Muscle of back (tissue), 3 donors: ENCODE measurements at regions not wholly inside any gene's neighbourhood (a gene's known extent, or its start where the extent isn't known, plus 50 kb on each side); places are given as distances from the start of the nearest gene placed in this dataset.
A peak's percentile ranks its signal among the peaks of the same experiment; 100 is the strongest.
"Not testable (repeated sequence)": the region's sequence is repeated elsewhere in the genome, so short reads cannot be mapped to it uniquely, and the experiment has no call there.

Source experiments
- DNase-seq, 3 donors: peaks; one replicate each; pipeline versions ENCODE4 v3.0.0 to v3.0.0-alpha.2; 2013

- peak in 1 of 3 donors; percentile 91 for DNase-seq
These were observed 229.1 kb upstream of the FN1 start for GRCh38 chr2:215664847-215665525.

GRCh38 chr2:215662715-215663114, 226.8 kb upstream of the FN1 start:
- DNase-seq, result peak in 1 of 3 donors; percentile 54

GRCh38 chr2:215660687-215661086, 224.8 kb upstream of the FN1 start:
- no peak for DNase-seq

GRCh38 chr2:215659650-215660049, 223.8 kb upstream of the FN1 start:
- DNase-seq, result no peak

- no peak for DNase-seq
These were observed 222.9 kb upstream of the FN1 start for GRCh38 chr2:215658635-215659305.

- DNase-seq, result peak in 1 of 3 donors; percentile 90
These were observed 222.0 kb upstream of the FN1 start for GRCh38 chr2:215657844-215658243.

GRCh38 chr2:215654148-215654819, 218.4 kb upstream of the FN1 start:
- DNase-seq, result peak; percentile 86 to 94 (median 87)

GRCh38 chr2:215653344-215654030, 217.6 kb upstream of the FN1 start:
- peak in 1 of 3 donors; percentile 43 for DNase-seq

- DNase-seq, result no peak
These were observed 216.5 kb upstream of the FN1 start for GRCh38 chr2:215652388-215652787.

- DNase-seq, result no peak
These were observed 215.5 kb upstream of the FN1 start for GRCh38 chr2:215651412-215651811.

GRCh38 chr2:215644233-215644897, 208.5 kb upstream of the FN1 start:
- DNase-seq, result peak in 2 of 3 donors; percentile 86 to 91

- no peak for DNase-seq
These were observed 202.8 kb upstream of the FN1 start for GRCh38 chr2:215638687-215639086.

GRCh38 chr2:215637651-215638050, 201.8 kb upstream of the FN1 start:
- no peak for DNase-seq

- DNase-seq, result no peak
These were observed 200.9 kb upstream of the FN1 start for GRCh38 chr2:215636816-215637215.

- DNase-seq, result no peak
These were observed 199.9 kb upstream of the FN1 start for GRCh38 chr2:215635788-215636139.

- DNase-seq, result no peak
These were observed 199.4 kb upstream of the FN1 start for GRCh38 chr2:215635071-215635787.

- no peak for DNase-seq
These were observed 197.5 kb upstream of the FN1 start for GRCh38 chr2:215633360-215633759.

- no peak for DNase-seq
These were observed 195.8 kb upstream of the FN1 start for GRCh38 chr2:215631696-215632095.

GRCh38 chr2:215630796-215631195, 194.9 kb upstream of the FN1 start:
- not testable (repeated sequence) for DNase-seq

- DNase-seq, result no peak
These were observed 191.9 kb upstream of the FN1 start for GRCh38 chr2:215627771-215628170.

GRCh38 chr2:215626812-215627281, 191.0 kb upstream of the FN1 start:
- DNase-seq, result peak in 1 of 3 donors; percentile 52
